ENCODE measurements at regions not wholly inside any gene's neighbourhood (a gene's known extent, or its start where the extent isn't known, plus 50 kb on each side); places are given as distances from the start of the nearest gene placed in this dataset.

DNA sequence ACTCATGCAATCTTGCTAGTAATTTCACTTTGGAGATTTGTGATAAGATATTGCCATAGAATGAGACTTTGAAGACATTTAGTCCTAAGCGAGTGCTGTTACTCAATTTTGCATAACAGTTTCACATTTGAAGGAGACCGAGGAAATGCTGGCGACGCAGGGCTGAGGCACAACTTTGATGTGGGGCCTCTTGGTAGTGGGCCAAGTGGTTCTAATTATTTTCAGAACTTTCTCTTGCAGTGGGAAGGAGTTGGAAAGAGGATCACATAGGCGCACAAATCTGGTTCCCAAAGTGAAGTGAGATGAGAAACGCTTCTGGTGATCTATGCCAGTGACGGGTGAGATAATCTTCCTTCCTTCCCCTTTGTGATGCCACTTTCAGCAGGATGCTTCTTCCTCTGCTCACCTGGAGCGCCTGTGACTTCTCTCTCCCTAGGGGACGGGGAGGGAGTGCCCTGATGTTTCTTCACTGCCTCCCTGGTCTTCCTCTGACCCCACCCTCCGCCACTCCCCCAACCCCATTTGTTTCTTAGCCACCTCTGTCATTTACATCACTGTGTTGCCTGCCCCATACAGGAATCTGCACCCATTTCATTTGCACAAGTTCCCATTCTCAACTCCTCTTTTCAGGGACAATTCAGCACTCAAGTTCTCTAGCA is 138.9 kb upstream of the MID1 start:
- intact Hi-C loops (cut with micrococcal nuclease): no loop called here
- TF ChIP-seq, protein P1, sequence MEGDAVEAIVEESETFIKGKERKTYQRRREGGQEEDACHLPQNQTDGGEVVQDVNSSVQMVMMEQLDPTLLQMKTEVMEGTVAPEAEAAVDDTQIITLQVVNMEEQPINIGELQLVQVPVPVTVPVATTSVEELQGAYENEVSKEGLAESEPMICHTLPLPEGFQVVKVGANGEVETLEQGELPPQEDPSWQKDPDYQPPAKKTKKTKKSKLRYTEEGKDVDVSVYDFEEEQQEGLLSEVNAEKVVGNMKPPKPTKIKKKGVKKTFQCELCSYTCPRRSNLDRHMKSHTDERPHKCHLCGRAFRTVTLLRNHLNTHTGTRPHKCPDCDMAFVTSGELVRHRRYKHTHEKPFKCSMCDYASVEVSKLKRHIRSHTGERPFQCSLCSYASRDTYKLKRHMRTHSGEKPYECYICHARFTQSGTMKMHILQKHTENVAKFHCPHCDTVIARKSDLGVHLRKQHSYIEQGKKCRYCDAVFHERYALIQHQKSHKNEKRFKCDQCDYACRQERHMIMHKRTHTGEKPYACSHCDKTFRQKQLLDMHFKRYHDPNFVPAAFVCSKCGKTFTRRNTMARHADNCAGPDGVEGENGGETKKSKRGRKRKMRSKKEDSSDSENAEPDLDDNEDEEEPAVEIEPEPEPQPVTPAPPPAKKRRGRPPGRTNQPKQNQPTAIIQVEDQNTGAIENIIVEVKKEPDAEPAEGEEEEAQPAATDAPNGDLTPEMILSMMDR (conservative IDR thresholded peaks at IDR 0.05; ENCODE audit: low read depth, low read length): no peak
- TF ChIP-seq RAD21 (IDR thresholded peaks at IDR 0.05; ENCODE audit: low read length) (no peak), FOS (IDR thresholded peaks at IDR 0.05; ENCODE audit: low read depth, low read length) (no peak), RCOR1 (IDR thresholded peaks at IDR 0.05; ENCODE audit: insufficient replicate concordance, low read length) (no peak), MAZ (IDR thresholded peaks at IDR 0.05; ENCODE audit: borderline replicate concordance, low read depth, low read length) (no peak), BHLHE40 (IDR thresholded peaks at IDR 0.05; ENCODE audit: low read depth, low read length) (no peak), RFX5 (IDR thresholded peaks at IDR 0.05; ENCODE audit: low read depth, low read length) (no peak), SMC3 (IDR thresholded peaks at IDR 0.05; ENCODE audit: low read depth, low read length) (no peak), POLR2A (IDR thresholded peaks at IDR 0.05; ENCODE audit: low read depth, low read length) (no peak), NFE2L2 (IDR thresholded peaks at IDR 0.05; ENCODE audit: low read depth, low read length) (no peak), MAFK (IDR thresholded peaks at IDR 0.05; ENCODE audit: low read depth, low read length) (no peak), CHD1 (IDR thresholded peaks at IDR 0.05; ENCODE audit: low read depth, low read length) (no peak), CEBPB (IDR thresholded peaks at IDR 0.05; ENCODE audit: low read depth, low read length) (no peak), MXI1 (IDR thresholded peaks at IDR 0.05; ENCODE audit: borderline replicate concordance, low read depth, low read length) (no peak)
- TF ChIP-seq, protein P2, sequence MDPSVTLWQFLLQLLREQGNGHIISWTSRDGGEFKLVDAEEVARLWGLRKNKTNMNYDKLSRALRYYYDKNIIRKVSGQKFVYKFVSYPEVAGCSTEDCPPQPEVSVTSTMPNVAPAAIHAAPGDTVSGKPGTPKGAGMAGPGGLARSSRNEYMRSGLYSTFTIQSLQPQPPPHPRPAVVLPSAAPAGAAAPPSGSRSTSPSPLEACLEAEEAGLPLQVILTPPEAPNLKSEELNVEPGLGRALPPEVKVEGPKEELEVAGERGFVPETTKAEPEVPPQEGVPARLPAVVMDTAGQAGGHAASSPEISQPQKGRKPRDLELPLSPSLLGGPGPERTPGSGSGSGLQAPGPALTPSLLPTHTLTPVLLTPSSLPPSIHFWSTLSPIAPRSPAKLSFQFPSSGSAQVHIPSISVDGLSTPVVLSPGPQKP (IDR thresholded peaks at IDR 0.05; ENCODE audit: borderline replicate concordance, low read depth, low read length): no peak
- TF ChIP-seq, protein P3, sequence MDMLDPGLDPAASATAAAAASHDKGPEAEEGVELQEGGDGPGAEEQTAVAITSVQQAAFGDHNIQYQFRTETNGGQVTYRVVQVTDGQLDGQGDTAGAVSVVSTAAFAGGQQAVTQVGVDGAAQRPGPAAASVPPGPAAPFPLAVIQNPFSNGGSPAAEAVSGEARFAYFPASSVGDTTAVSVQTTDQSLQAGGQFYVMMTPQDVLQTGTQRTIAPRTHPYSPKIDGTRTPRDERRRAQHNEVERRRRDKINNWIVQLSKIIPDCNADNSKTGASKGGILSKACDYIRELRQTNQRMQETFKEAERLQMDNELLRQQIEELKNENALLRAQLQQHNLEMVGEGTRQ (IDR thresholded peaks at IDR 0.05; ENCODE audit: low read depth, low read length): no peak
- no peaks in the 10 kb centered on the region for H3K9me3 ChIP-seq (ENCODE audit: control insufficient read depth, insufficient read depth, low read length)
- H3K27ac ChIP-seq (ENCODE audit: insufficient read depth, low read length): no peak overlapping the region
- 0% methylated on average over 1 of the region's 10 CpGs; no CpG with 5 or more reads in 1 of the 2 experiments for WGBS, 2 experiments (ENCODE audit: extremely low coverage in 2 of 2, insufficient read length in 1 of 2)
- no peak overlapping the region for H4K5ac ChIP-seq (ENCODE audit: low read depth, low read length)
- no peak overlapping the region for H3K9ac ChIP-seq (ENCODE audit: low read depth, low read length)
- H3K4ac ChIP-seq (ENCODE audit: low read depth, low read length): no peak overlapping the region
- no peak overlapping the region for H4K8ac ChIP-seq (ENCODE audit: low read depth in 2 of 2, low read length in 2 of 2)
- no peak overlapping the region for H4K91ac ChIP-seq (ENCODE audit: insufficient read depth, low read depth, low read length)
- H2AFZ ChIP-seq (replicated peaks; ENCODE audit: low read length, poor library complexity): no peak overlapping the region
- no peak overlapping the region for H2AK9ac ChIP-seq (replicated peaks; ENCODE audit: low read depth, low read length, poor library complexity)
- ChIA-PET CTCF (no interaction called here), POLR2A (ENCODE audit: unreplicated experiment) (no interaction called here)
- H2BK5ac ChIP-seq (ENCODE audit: low read depth, low read length, poor library complexity, severe bottlenecking): no peak overlapping the region
- H3K4me2 ChIP-seq (ENCODE audit: low read depth, low read length): 0 out of 2 replicates have a peak overlapping the region, but pooled peaks have one; percentile 2
- H3K23ac ChIP-seq (ENCODE audit: low read depth, low read length): no peak overlapping the region
- no peaks in the 10 kb centered on the region for H4K20me1 ChIP-seq (ENCODE audit: insufficient read depth, low read length)
- no peak overlapping the region for H2AK5ac ChIP-seq (ENCODE audit: low read depth, low read length)
- DNase-seq: no peak
- H3K9me1 ChIP-seq (ENCODE audit: insufficient read depth, low read length): 0 out of 2 replicates have a peak, but pooled peaks cover 2% of the 10 kb centered on the region
- H2BK20ac ChIP-seq (ENCODE audit: low read depth, low read length): 0 out of 2 replicates have a peak overlapping the region, but pooled peaks have one; percentile 47
- no peak for ATAC-seq (ENCODE audit: low read depth)
- no peak overlapping the region for H3K18ac ChIP-seq (ENCODE audit: low read depth, low read length)
- H3K79me1 ChIP-seq (ENCODE audit: low read depth in 1 of 2, low read length in 2 of 2): no peaks in the 10 kb centered on the region
- H3K27me3 ChIP-seq (ENCODE audit: control insufficient read depth, insufficient read depth, low read length): no peaks in the 10 kb centered on the region
- H3K36me3 ChIP-seq (ENCODE audit: control insufficient read depth, insufficient read depth, low read length): no peaks in the 10 kb centered on the region
- dilution Hi-C loops (cut with HindIII; ENCODE audit: low sequenced_read_pairs, unreplicated experiment): no loop called here
- 0 out of 2 replicates have a peak, but pooled peaks cover 2% of the 10 kb centered on the region for H3K4me1 ChIP-seq (ENCODE audit: control insufficient read depth, insufficient read depth, low read length)
- H2BK15ac ChIP-seq (ENCODE audit: low read depth, low read length): no peak overlapping the region
- H3K56ac ChIP-seq (ENCODE audit: extremely low read depth, insufficient read depth, low read length): no peak overlapping the region
- no TSS peak for BruUV-seq (replicated peaks)
- H2BK120ac ChIP-seq (ENCODE audit: low read depth, low read length): peak overlapping the region; percentile 7; the same call in 1 of the 2 replicates
- H3K14ac ChIP-seq (replicated peaks; ENCODE audit: low read depth, low read length): 0 out of 2 replicates have a peak overlapping the region, but pooled peaks have one; percentile 6
- in situ Hi-C loops (cut with MboI; ENCODE audit: low sequenced_read_pairs): no loop called here
- H3K4me3 ChIP-seq (ENCODE audit: insufficient read depth, low read depth, low read length): no peak overlapping the region
